Keratinocyte (primary cell): ENCODE measurements at regions not wholly inside any gene's neighbourhood (a gene's known extent, or its start where the extent isn't known, plus 50 kb on each side); places are given as distances from the start of the nearest gene placed in this dataset.

Experiments used
- DNase-seq: peaks from one replicate; pipeline ENCODE4 v3.0.0-alpha.2; 2011; ENCODE audit warnings: low read depth, missing footprints, low spot score
- FAIRE-seq: peaks from 2 replicates; lab custom pipeline; 2011; peaks lifted over from hg19 to GRCh38; lab: Jason Lieb, UNC
- H2AFZ ChIP-seq: 2 replicates; pipeline ENCODE4 v1.6.0; 2012; ENCODE audit warnings: low read length, control low read depth, inconsistent platforms; ENCODE audit not compliant: control insufficient read depth
- H3K27ac ChIP-seq: 2 replicates; pipeline ENCODE4 v1.5.1; 2011; ENCODE audit warnings: low read length; ENCODE audit not compliant: control insufficient read depth, insufficient read depth
- H3K27me3 ChIP-seq: 3 replicates; pipeline ENCODE4 v1.6.0; 2011; ENCODE audit warnings: low read length; ENCODE audit not compliant: control insufficient read depth, insufficient read depth; ENCODE audit errors: extremely low read depth
- H3K36me3 ChIP-seq, 2 experiments: 2 replicates in 1 of 2; 3 replicates in 1 of 2; pipeline ENCODE4 v1.5.1; 2011; ENCODE audit warnings: low read length in 2 of 2, mild to moderate bottlenecking in 1 of 2; ENCODE audit not compliant: control insufficient read depth in 2 of 2, insufficient read depth in 2 of 2; ENCODE audit errors: extremely low read depth in 1 of 2
- H3K4me1 ChIP-seq: 3 replicates; pipeline ENCODE4 v1.5.1; 2011; ENCODE audit warnings: low read length; ENCODE audit not compliant: control insufficient read depth, insufficient read depth; ENCODE audit errors: extremely low read depth
- H3K4me2 ChIP-seq: 3 replicates; pipeline ENCODE4 v1.6.0; 2011; ENCODE audit warnings: low read depth, low read length; ENCODE audit not compliant: control insufficient read depth, insufficient read depth; ENCODE audit errors: extremely low read depth
- H3K4me3 ChIP-seq, 3 experiments: fragments of 200-600 bp in 1 of 3; sonication (generic) in 1 of 3; 2 replicates in 2 of 3; 3 replicates in 1 of 3; pipeline ENCODE4 v1.5.1; 2011 to 2016; ENCODE audit warnings: low read length in 3 of 3, mild to moderate bottlenecking in 3 of 3, control low read depth in 2 of 3, inconsistent platforms in 1 of 3, low read depth in 1 of 3, mixed read lengths in 1 of 3, mixed run types in 1 of 3, moderate library complexity in 1 of 3; ENCODE audit not compliant: control insufficient read depth in 2 of 3, insufficient read depth in 2 of 3; ENCODE audit errors: extremely low read depth in 1 of 3
- H3K79me2 ChIP-seq: 2 replicates; pipeline ENCODE4 v1.6.0; 2012; ENCODE audit warnings: low read length; ENCODE audit not compliant: control insufficient read depth, insufficient read depth
- H3K9ac ChIP-seq: 3 replicates; pipeline ENCODE4 v1.6.0; 2011; ENCODE audit warnings: low read length; ENCODE audit not compliant: control insufficient read depth, insufficient read depth; ENCODE audit errors: extremely low read depth
- H3K9me1 ChIP-seq: 3 replicates; pipeline ENCODE4 v1.6.0; 2011; ENCODE audit warnings: low read length; ENCODE audit not compliant: control insufficient read depth, insufficient read depth; ENCODE audit errors: extremely low read depth
- H3K9me3 ChIP-seq: 2 replicates; pipeline ENCODE4 v1.5.1; 2012; ENCODE audit warnings: low read depth, low read length; ENCODE audit not compliant: control insufficient read depth
- H4K20me1 ChIP-seq: 3 replicates; pipeline ENCODE4 v1.6.0; 2011; ENCODE audit warnings: low read length; ENCODE audit not compliant: control insufficient read depth, insufficient read depth; ENCODE audit errors: extremely low read depth
- EZH2 ChIP-seq: IDR thresholded peaks from one replicate; pipeline ENCODE4 v1.6.1; 2012; ENCODE audit warnings: inconsistent platforms, mild to moderate bottlenecking, low read length, moderate library complexity
- dilution Hi-C: fragments of 300-500 bp; cut with MboI; formaldehyde crosslinking; loops from one replicate; pipeline ENCODE4 v1.7.0; 2020; ENCODE audit warnings: low sequenced_read_pairs; ENCODE audit not compliant: extremely low pct_ligation_motif_present
- TF ChIP-seq, protein P1 (sequence below), 3 experiments: IDR thresholded peaks in 1 of 3; conservative IDR thresholded peaks in 1 of 3; optimal IDR thresholded peaks in 1 of 3; 2 replicates in 2 of 3; 3 replicates in 1 of 3; pipeline versions ENCODE3 to v1.5.1; 2011; ENCODE audit warnings: low read length in 3 of 3, mild to moderate bottlenecking in 3 of 3, moderate library complexity in 2 of 3, control low read depth in 1 of 3, inconsistent platforms in 1 of 3; ENCODE audit not compliant: insufficient read depth in 2 of 3; ENCODE audit errors: extremely low read depth in 1 of 3

DNA sequence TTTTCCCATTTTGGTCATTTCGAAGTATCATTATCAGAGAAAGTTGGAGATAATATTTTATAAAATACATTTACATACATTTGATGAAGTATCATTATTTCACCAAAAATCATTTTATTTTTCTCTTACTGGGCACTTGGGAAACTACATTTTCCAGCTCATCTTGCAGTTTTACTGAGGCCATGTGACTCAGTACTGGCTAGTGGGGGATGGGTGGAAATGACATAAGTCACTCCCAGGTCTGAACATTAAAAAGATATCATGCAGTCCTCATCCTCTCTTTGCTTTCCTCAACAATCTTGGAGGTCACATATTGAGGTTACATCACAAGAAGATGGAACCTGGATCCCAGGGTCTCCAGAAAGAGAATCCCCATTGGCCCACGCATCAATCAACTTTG lies 84.1 kb downstream of the CD24 start:
- Histone ChIP-seq H3K36me3 (no peaks in the 10 kb centered on the region), H3K4me2 (no peak overlapping the region), H3K4me1 (peaks cover 27% of the 10 kb centered on the region), H3K9ac (no peak overlapping the region), H3K27ac (no peak overlapping the region), H3K9me3 (no peaks in the 10 kb centered on the region), H3K27me3 (no peaks in the 10 kb centered on the region), H3K79me2 (no peaks in the 10 kb centered on the region), H3K9me1 (no peaks in the 10 kb centered on the region), H4K20me1 (no peaks in the 10 kb centered on the region), H3K4me3 (no peak overlapping the region), H2AFZ (no peak overlapping the region)
- dilution Hi-C loops, result no loop called here
- no peak for FAIRE-seq
- DNase-seq, result no peak
- TF ChIP-seq, protein P1, sequence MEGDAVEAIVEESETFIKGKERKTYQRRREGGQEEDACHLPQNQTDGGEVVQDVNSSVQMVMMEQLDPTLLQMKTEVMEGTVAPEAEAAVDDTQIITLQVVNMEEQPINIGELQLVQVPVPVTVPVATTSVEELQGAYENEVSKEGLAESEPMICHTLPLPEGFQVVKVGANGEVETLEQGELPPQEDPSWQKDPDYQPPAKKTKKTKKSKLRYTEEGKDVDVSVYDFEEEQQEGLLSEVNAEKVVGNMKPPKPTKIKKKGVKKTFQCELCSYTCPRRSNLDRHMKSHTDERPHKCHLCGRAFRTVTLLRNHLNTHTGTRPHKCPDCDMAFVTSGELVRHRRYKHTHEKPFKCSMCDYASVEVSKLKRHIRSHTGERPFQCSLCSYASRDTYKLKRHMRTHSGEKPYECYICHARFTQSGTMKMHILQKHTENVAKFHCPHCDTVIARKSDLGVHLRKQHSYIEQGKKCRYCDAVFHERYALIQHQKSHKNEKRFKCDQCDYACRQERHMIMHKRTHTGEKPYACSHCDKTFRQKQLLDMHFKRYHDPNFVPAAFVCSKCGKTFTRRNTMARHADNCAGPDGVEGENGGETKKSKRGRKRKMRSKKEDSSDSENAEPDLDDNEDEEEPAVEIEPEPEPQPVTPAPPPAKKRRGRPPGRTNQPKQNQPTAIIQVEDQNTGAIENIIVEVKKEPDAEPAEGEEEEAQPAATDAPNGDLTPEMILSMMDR (optimal IDR thresholded peaks at IDR 0.05 in 1 of 3, IDR thresholded peaks at IDR 0.05 in 1 of 3, conservative IDR thresholded peaks at IDR 0.05 in 1 of 3; ENCODE audit: extremely low read depth in 1 of 3, insufficient read depth in 2 of 3, low read length in 3 of 3), result no peak
- no peak for TF ChIP-seq EZH2

DNA sequence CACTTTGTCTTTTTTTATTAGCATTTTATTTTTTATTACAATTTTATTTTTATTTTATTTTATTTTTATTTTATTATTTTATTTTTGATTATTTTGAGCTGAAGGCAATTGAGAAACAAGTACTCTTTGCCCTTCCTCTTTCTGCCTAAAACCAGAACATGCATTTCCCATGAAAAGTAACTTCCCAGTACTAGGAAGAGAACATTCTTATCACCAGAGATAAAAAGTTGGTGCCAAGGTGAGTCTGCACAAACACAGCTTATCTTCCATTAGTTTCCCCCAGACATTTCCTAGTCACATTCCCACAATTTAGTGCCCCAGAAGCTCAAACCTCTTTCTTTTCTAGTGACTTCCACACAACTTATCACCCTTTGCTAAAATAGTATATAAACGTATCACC lies 84.8 kb downstream of the CD24 start:
- Histone ChIP-seq H3K27me3 (no peaks in the 10 kb centered on the region), H2AFZ (no peak overlapping the region), H3K9me1 (no peaks in the 10 kb centered on the region), H3K79me2 (no peaks in the 10 kb centered on the region), H3K9me3 (no peaks in the 10 kb centered on the region), H3K4me3 (no peak overlapping the region), H3K9ac (no peak overlapping the region), H3K4me1 (peaks cover 29% of the 10 kb centered on the region), H3K36me3 (no peaks in the 10 kb centered on the region), H3K27ac (no peak overlapping the region), H3K4me2 (no peak overlapping the region), H4K20me1 (no peaks in the 10 kb centered on the region)
- FAIRE-seq, result no peak
- TF ChIP-seq, protein P1 (optimal IDR thresholded peaks at IDR 0.05 in 1 of 3, IDR thresholded peaks at IDR 0.05 in 1 of 3, conservative IDR thresholded peaks at IDR 0.05 in 1 of 3; ENCODE audit: extremely low read depth in 1 of 3, insufficient read depth in 2 of 3, low read length in 3 of 3), result no peak
- TF ChIP-seq EZH2, result no peak
- dilution Hi-C loops, result no loop called here
- DNase-seq, result no peak
